AG04450 (cell line): ENCODE measurements at regions not wholly inside any gene's neighbourhood (a gene's known extent, or its start where the extent isn't known, plus 50 kb on each side); places are given as distances from the start of the nearest gene placed in this dataset.

Source experiments
- CTCF ChIA-PET: fragments of 300-600, 350-600 bp; formaldehyde crosslinking; extraction: SDS; loops from one replicate; lab custom pipeline; 2022; ENCODE audit warnings: antibody characterized with exemption, inconsistent platforms; lab: Charles Lee
- POLR2A ChIA-PET: fragments of 350-600 bp; formaldehyde crosslinking; extraction: SDS; loops from one replicate; lab custom pipeline; 2021; ENCODE audit warnings: antibody characterized with exemption, inconsistent platforms; lab: Yijun Ruan, JAX
- DNase-seq: peaks from one replicate; pipeline ENCODE4 v3.0.0-alpha.2; 2011; ENCODE audit warnings: low read depth, low spot score
- H3K27ac ChIP-seq: one replicate; pipeline ENCODE4 v1.5.1; 2012; ENCODE audit warnings: low read depth, low read length, control low read depth
- H3K27me3 ChIP-seq: one replicate; pipeline ENCODE4 v1.6.0; 2012; ENCODE audit warnings: low read length; ENCODE audit not compliant: control insufficient read depth, insufficient read depth
- H3K4me3 ChIP-seq: 2 replicates; pipeline ENCODE4 v1.5.1; 2011; ENCODE audit warnings: mild to moderate bottlenecking, low read depth, low read length, control low read depth
- H3K9me3 ChIP-seq: 2 replicates; pipeline ENCODE4 v1.5.1; 2012; ENCODE audit warnings: low read length; ENCODE audit not compliant: control insufficient read depth, insufficient read depth
- CTCF ChIP-seq: IDR thresholded peaks from 2 replicates; pipeline ENCODE4 v1.5.1; 2011; ENCODE audit warnings: low read depth, low read length, control low read depth, inconsistent platforms

- no peak for DNase-seq
- Histone ChIP-seq H3K9me3 (no peaks in the 10 kb centered on the region), H3K4me3 (no peak overlapping the region), H3K27ac (no peak overlapping the region), H3K27me3 (no peaks in the 10 kb centered on the region)
- ChIA-PET CTCF (no interaction called here), POLR2A (no interaction called here)
- TF ChIP-seq CTCF = no peak
These were observed 194.7 kb upstream of the MPHOSPH6 start for GRCh38 chr16:82364690-82365089.

GRCh38 chr16:82363026-82363816 lies 193.2 kb upstream of the MPHOSPH6 start:
- TF ChIP-seq CTCF = no peak
- Histone ChIP-seq H3K4me3 (no peak overlapping the region), H3K9me3 (no peaks in the 10 kb centered on the region), H3K27ac (no peak overlapping the region), H3K27me3 (no peaks in the 10 kb centered on the region)
- ChIA-PET CTCF (no interaction called here), POLR2A (no interaction called here)
- DNase-seq = no peak

- Histone ChIP-seq H3K4me3 (no peak overlapping the region), H3K9me3 (no peaks in the 10 kb centered on the region), H3K27me3 (no peaks in the 10 kb centered on the region), H3K27ac (no peak overlapping the region)
- CTCF ChIA-PET = no interaction called here
- POLR2A ChIA-PET = no interaction called here
- TF ChIP-seq CTCF = no peak
- no peak for DNase-seq
These were observed 191.9 kb upstream of the MPHOSPH6 start for GRCh38 chr16:82361885-82362284.

- POLR2A ChIA-PET = no interaction called here
- H3K27ac ChIP-seq = no peak overlapping the region
- no peak overlapping the region for H3K4me3 ChIP-seq
- H3K27me3 ChIP-seq = no peaks in the 10 kb centered on the region
- CTCF ChIA-PET = no interaction called here
- no peaks in the 10 kb centered on the region for H3K9me3 ChIP-seq
- no peak for TF ChIP-seq CTCF
- DNase-seq = no peak
These were observed 190.2 kb upstream of the MPHOSPH6 start for GRCh38 chr16:82360024-82360783.

GRCh38 chr16:82358606-82359221 lies 188.7 kb upstream of the MPHOSPH6 start:
- Histone ChIP-seq H3K4me3 (no peak overlapping the region), H3K27ac (no peak overlapping the region), H3K9me3 (no peaks in the 10 kb centered on the region), H3K27me3 (no peaks in the 10 kb centered on the region)
- no peak for TF ChIP-seq CTCF
- no peak for DNase-seq
- ChIA-PET CTCF (no interaction called here), POLR2A (no interaction called here)
